Peyer's patch (tissue), 4 donors: ENCODE measurements at regions not wholly inside any gene's neighbourhood (a gene's known extent, or its start where the extent isn't known, plus 50 kb on each side); places are given as distances from the start of the nearest gene placed in this dataset.

Experiments used
- POLR2A ChIP-seq, 2 donors: fragments of 450-650 bp; IDR thresholded peaks; one replicate each; pipeline ENCODE4 v1.5.1; 2017; ENCODE audit warnings: antibody characterized with exemption in 2 of 2, mild to moderate bottlenecking in 2 of 2, moderate library complexity in 2 of 2
- TF ChIP-seq, protein P1 (sequence below), 6 experiments: fragments of 450-650 bp in 4 of 6; fragments of 200-600 bp in 2 of 6; sonication (generic) in 1 of 6; IDR thresholded peaks; one replicate each; pipeline ENCODE4 v1.5.1; 2017 to 2019; ENCODE audit warnings: antibody characterized with exemption in 6 of 6, mild to moderate bottlenecking in 3 of 6, moderate library complexity in 1 of 6

DNA sequence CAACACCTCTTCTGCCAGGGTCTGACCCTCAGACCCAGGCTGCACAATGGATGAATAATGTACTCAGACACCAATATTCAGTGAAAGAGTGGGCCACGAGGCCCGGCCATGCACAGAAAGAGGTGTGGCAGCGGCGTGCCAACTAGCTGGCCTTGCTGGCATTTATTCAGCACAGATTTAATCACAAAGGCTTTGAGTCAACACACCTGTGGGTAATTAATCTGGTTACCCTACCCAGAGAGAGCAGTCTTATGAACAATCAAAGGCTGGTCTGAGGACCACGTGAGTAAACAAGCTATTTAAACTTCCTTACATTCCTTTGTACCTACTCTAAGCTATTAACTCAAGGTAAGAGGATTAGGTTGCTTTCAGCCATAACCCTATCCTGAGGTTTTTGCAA, 324.8 kb downstream of the C12orf50 start:
- TF ChIP-seq, protein P1, sequence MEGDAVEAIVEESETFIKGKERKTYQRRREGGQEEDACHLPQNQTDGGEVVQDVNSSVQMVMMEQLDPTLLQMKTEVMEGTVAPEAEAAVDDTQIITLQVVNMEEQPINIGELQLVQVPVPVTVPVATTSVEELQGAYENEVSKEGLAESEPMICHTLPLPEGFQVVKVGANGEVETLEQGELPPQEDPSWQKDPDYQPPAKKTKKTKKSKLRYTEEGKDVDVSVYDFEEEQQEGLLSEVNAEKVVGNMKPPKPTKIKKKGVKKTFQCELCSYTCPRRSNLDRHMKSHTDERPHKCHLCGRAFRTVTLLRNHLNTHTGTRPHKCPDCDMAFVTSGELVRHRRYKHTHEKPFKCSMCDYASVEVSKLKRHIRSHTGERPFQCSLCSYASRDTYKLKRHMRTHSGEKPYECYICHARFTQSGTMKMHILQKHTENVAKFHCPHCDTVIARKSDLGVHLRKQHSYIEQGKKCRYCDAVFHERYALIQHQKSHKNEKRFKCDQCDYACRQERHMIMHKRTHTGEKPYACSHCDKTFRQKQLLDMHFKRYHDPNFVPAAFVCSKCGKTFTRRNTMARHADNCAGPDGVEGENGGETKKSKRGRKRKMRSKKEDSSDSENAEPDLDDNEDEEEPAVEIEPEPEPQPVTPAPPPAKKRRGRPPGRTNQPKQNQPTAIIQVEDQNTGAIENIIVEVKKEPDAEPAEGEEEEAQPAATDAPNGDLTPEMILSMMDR (IDR thresholded peaks at IDR 0.05) = no peak
- TF ChIP-seq POLR2A (IDR thresholded peaks at IDR 0.05) = no peak
